HCT116 (cell line): ENCODE measurements at regions not wholly inside any gene's neighbourhood (a gene's known extent, or its start where the extent isn't known, plus 50 kb on each side); places are given as distances from the start of the nearest gene placed in this dataset.

ENCODE experiments used
- ATAC-seq: fragments of 200-7000 bp; cut with Tn5 transposase; 2 replicates; pipeline ENCODE4 v1.9.1; 2020; ENCODE audit warnings: mild to moderate bottlenecking, moderate library complexity
- BruUV-seq: library from RNA; stranded (reverse); fragments of 400-500 nt; replicated peaks from 2 replicates; lab custom pipeline; 2021; lab: Mats Ljungman, UMichigan
- CTCF ChIA-PET: fragments of 300-600 bp; sonication (Branson Sonifier 250); formaldehyde crosslinking; loops from one replicate; lab custom pipeline; 2021; ENCODE audit warnings: antibody characterized with exemption; lab: Charles Lee
- POLR2A ChIA-PET: fragments of 300-600, 350-600 bp; sonication (Branson Sonifier 250); formaldehyde crosslinking; loops from one replicate; lab custom pipeline; 2021; ENCODE audit warnings: antibody characterized with exemption; lab: Charles Lee
- RAD21 ChIA-PET, 2 experiments: fragments of 300-600 bp; sonication (Branson Sonifier 250); formaldehyde crosslinking; loops; one replicate each; lab custom pipeline; 2023; ENCODE audit warnings: low total read pairs in 2 of 2; ENCODE audit not compliant: uncharacterized antibody in 2 of 2, unreplicated experiment in 2 of 2, low non-redundant PET in 1 of 2; lab: Charles Lee
- DNase-seq: peaks from one replicate; pipeline ENCODE4 v3.0.0-alpha.2; 2010; ENCODE audit warnings: low read depth, low spot score
- H2AFZ ChIP-seq: fragments of 200-600 bp; shearing (Covaris generic), sonication (generic); 2 replicates; pipeline ENCODE4 v1.6.1; 2017; ENCODE audit warnings: low read depth, mixed run types, mixed read lengths, antibody characterized with exemption, low read length; ENCODE audit not compliant: poor library complexity, severe bottlenecking
- H3K27ac ChIP-seq: 2 replicates; pipeline ENCODE4 v1.5.1; 2012; ENCODE audit warnings: low read depth, low read length
- H3K27me3 ChIP-seq: fragments of 200-600 bp; sonication (generic); 2 replicates; pipeline ENCODE4 v1.6.1; 2016; ENCODE audit warnings: mixed run types, low read length, mixed read lengths; ENCODE audit not compliant: insufficient read depth
- H3K36me3 ChIP-seq, 2 experiments: fragments of 200-500 bp in 1 of 2; fragments of 200-600 bp in 1 of 2; sonication (Bioruptor generic) in 1 of 2; sonication (generic) in 1 of 2; 2 replicates each; pipeline versions ENCODE4 v1.5.1 to v1.6.1; 2014 to 2016; ENCODE audit warnings: low read length in 2 of 2, inconsistent platforms in 1 of 2, mixed read lengths in 1 of 2, mixed run types in 1 of 2; ENCODE audit not compliant: insufficient read depth in 2 of 2, control insufficient read depth in 1 of 2
- H3K4me1 ChIP-seq, 2 experiments: fragments of 200-600 bp in 1 of 2; sonication (generic) in 1 of 2; 2 replicates each; pipeline versions ENCODE4 v1.5.1 to v1.6.1; 2012 to 2017; ENCODE audit warnings: low read length in 2 of 2, inconsistent platforms in 1 of 2, mild to moderate bottlenecking in 1 of 2, mixed read lengths in 1 of 2, mixed run types in 1 of 2, moderate library complexity in 1 of 2; ENCODE audit not compliant: insufficient read depth in 2 of 2, control insufficient read depth in 1 of 2
- H3K4me2 ChIP-seq: fragments of 200-600 bp; sonication (generic); 2 replicates; pipeline ENCODE4 v1.6.1; 2017; ENCODE audit warnings: mixed run types, low read length, mixed read lengths
- H3K4me3 ChIP-seq, 2 experiments: fragments of 200-600 bp in 1 of 2; sonication (generic) in 1 of 2; replicated peaks in 1 of 2; 2 replicates each; pipeline ENCODE4 v1.5.1; 2011 to 2016; ENCODE audit warnings: low read length in 2 of 2, control low read depth in 1 of 2, low read depth in 1 of 2, mild to moderate bottlenecking in 1 of 2, mixed read lengths in 1 of 2, mixed run types in 1 of 2
- H3K79me2 ChIP-seq: fragments of 200-600 bp; sonication (generic); 2 replicates; pipeline ENCODE4 v1.6.1; 2017; ENCODE audit warnings: mild to moderate bottlenecking, mixed run types, low read length, moderate library complexity, mixed read lengths; ENCODE audit not compliant: insufficient read depth
- H3K9ac ChIP-seq: fragments of 200-600 bp; sonication (generic); 2 replicates; pipeline ENCODE4 v1.6.1; 2016; ENCODE audit warnings: low read length, mixed read lengths
- H3K9me2 ChIP-seq: fragments of 200-600 bp; sonication (generic), shearing (Covaris generic); 2 replicates; pipeline ENCODE4 v1.6.1; 2017; ENCODE audit warnings: mixed run types, mild to moderate bottlenecking, moderate library complexity; ENCODE audit not compliant: insufficient read depth
- H3K9me3 ChIP-seq, 2 experiments: fragments of 200-500 bp in 1 of 2; fragments of 200-600 bp in 1 of 2; sonication (Bioruptor generic) in 1 of 2; sonication (generic) in 1 of 2; 2 replicates each; pipeline ENCODE4 v1.6.1; 2014 to 2017; ENCODE audit warnings: low read length in 2 of 2, mixed read lengths in 2 of 2, inconsistent platforms in 1 of 2, low read depth in 1 of 2, mild to moderate bottlenecking in 1 of 2, mixed run types in 1 of 2, moderate library complexity in 1 of 2; ENCODE audit not compliant: control insufficient read depth in 1 of 2, insufficient read depth in 1 of 2
- H4K20me1 ChIP-seq: fragments of 200-600 bp; sonication (generic), shearing (Covaris generic); 2 replicates; pipeline ENCODE4 v1.6.1; 2017; ENCODE audit warnings: mixed run types, mild to moderate bottlenecking, moderate library complexity; ENCODE audit not compliant: insufficient read depth
- ELF1 ChIP-seq: IDR thresholded peaks from 2 replicates; pipeline ENCODE4 v1.6.1; 2012; ENCODE audit warnings: low read depth, borderline replicate concordance
- FOSL1 ChIP-seq: IDR thresholded peaks from 2 replicates; pipeline ENCODE4 v1.6.1; 2012; ENCODE audit warnings: low read depth
- POLR2A ChIP-seq: IDR thresholded peaks from 2 replicates; pipeline ENCODE4 v1.7.0; 2011; ENCODE audit warnings: borderline replicate concordance; ENCODE audit not compliant: insufficient read depth, insufficient read length; ENCODE audit errors: extremely low read depth
- POLR2AphosphoS5 ChIP-seq: IDR thresholded peaks from 2 replicates; pipeline ENCODE4 v1.6.1; 2011; ENCODE audit warnings: mild to moderate bottlenecking, low read depth, low read length, moderate library complexity
- RAD21 ChIP-seq: IDR thresholded peaks from 2 replicates; pipeline ENCODE4 v1.6.1; 2012; ENCODE audit warnings: low read depth, mild to moderate bottlenecking
- YY1 ChIP-seq: IDR thresholded peaks from 2 replicates; pipeline ENCODE4 v1.6.1; 2011; ENCODE audit warnings: low read length, low read depth, moderate library complexity, mild to moderate bottlenecking; ENCODE audit not compliant: insufficient replicate concordance; ENCODE audit errors: extremely low read depth
- intact Hi-C: fragments of 100-400 bp; cut with micrococcal nuclease; formaldehyde crosslinking; loops from 2 replicates; pipeline ENCODE4 v1.10.0; 2022
- TF ChIP-seq, protein P1 (sequence below): IDR thresholded peaks from 2 replicates; pipeline ENCODE4 v1.6.1; 2012
- TF ChIP-seq, protein P2 (sequence below), 3 experiments: fragments of 200-600 bp in 1 of 3; sonication (generic) in 1 of 3; IDR thresholded peaks in 2 of 3; conservative IDR thresholded peaks in 1 of 3; 2 replicates each; pipeline ENCODE4 v1.5.1; 2012 to 2017; ENCODE audit warnings: low read depth in 2 of 3, low read length in 2 of 3, antibody characterized with exemption in 1 of 3, borderline replicate concordance in 1 of 3, control low read depth in 1 of 3, mild to moderate bottlenecking in 1 of 3, mixed read lengths in 1 of 3, mixed run types in 1 of 3, moderate library complexity in 1 of 3; ENCODE audit not compliant: insufficient read depth in 1 of 3

DNA sequence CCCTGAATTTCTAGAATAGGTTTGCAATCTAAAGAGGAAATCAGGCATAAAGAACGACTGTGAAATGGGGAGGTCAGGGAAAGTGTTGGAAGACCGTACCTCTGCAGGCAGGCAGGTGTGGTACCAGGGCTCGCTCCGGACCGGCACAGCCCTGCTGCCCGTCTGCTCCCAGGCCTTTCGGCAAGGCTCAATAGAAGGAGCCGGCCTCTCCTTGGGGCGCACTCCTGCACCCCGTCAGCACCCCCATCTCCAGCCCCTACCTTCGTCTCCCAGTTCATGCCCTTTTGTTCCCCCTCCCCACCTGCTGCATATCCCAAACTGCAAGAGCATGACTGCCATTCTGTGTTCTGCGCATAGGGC, 139.8 kb upstream of the SOX1 start:
- H3K9ac ChIP-seq = no peak overlapping the region
- H4K20me1 ChIP-seq = no peaks in the 10 kb centered on the region
- no peaks in the 10 kb centered on the region for H3K9me2 ChIP-seq
- no peak overlapping the region for H3K4me2 ChIP-seq
- H3K4me3 ChIP-seq = no peak overlapping the region
- H3K79me2 ChIP-seq = no peaks in the 10 kb centered on the region
- no peaks in the 10 kb centered on the region for H3K36me3 ChIP-seq
- CTCF ChIA-PET = no interaction called here
- intact Hi-C loops = no loop called here
- H3K4me1 ChIP-seq = no peaks in the 10 kb centered on the region
- H2AFZ ChIP-seq = no peak overlapping the region
- ATAC-seq (no peak), DNase-seq (no peak)
- H3K27me3 ChIP-seq = peaks cover 26% of the 10 kb centered on the region
- POLR2A ChIA-PET = no interaction called here
- H3K9me3 ChIP-seq = no peaks in the 10 kb centered on the region
- no peak for TF ChIP-seq RAD21
- no peak for TF ChIP-seq YY1
- TF ChIP-seq, protein P1, sequence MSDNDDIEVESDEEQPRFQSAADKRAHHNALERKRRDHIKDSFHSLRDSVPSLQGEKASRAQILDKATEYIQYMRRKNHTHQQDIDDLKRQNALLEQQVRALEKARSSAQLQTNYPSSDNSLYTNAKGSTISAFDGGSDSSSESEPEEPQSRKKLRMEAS = no peak
- no peak for TF ChIP-seq ELF1
- no peak for TF ChIP-seq FOSL1
- TF ChIP-seq POLR2A = no peak
- no peak overlapping the region for H3K27ac ChIP-seq
- no TSS peak for BruUV-seq
- RAD21 ChIA-PET = no interaction called here

DNA sequence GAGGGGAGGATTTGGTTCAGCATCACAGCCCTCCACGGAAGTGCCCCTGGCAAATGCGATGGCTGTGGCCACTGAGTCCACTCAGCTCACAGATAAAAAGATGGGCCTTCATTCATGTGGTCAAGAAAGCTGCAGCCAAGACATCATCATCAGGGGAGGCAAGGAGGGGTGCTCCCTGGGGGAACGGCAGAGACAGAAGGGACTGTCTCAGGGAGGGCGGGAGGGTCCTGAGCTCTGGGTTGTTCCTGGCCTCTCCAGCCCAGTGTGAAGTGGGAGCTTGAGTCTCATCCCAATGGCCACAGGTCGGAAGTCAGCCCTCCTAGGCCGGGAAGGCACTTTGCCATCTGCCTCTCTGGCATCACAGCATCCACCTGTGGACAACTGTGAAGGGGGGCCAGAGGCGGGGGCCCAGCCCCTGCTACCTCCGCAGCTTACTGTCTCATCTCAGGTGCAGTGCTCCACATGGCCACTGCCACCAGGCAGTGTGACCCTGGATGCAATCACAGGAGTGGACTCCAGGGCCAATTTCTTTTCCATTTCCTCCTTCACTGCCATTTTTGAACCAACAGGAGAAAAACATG, 137.8 kb upstream of the SOX1 start:
- ATAC-seq (peak; percentile 54; the same call in 1 of the 2 replicates), DNase-seq (no peak)
- Histone ChIP-seq H3K4me2 (no peak overlapping the region), H3K27me3 (peaks cover 11% of the 10 kb centered on the region), H3K4me1 (no peaks in the 10 kb centered on the region), H4K20me1 (no peaks in the 10 kb centered on the region), H2AFZ (no peak overlapping the region), H3K9me2 (no peaks in the 10 kb centered on the region), H3K27ac (no peak overlapping the region), H3K79me2 (no peaks in the 10 kb centered on the region), H3K9me3 (no peaks in the 10 kb centered on the region), H3K4me3 (no peak overlapping the region), H3K36me3 (no peaks in the 10 kb centered on the region), H3K9ac (no peak overlapping the region)
- no TSS peak for BruUV-seq
- intact Hi-C loops = no loop called here
- ChIA-PET CTCF (interaction anchor here (0.7 kb wide), 1 partner anchor 113 kb away, joined by 3 read pairs; no protein-coding TSS in a partner anchor), POLR2A (no interaction called here), RAD21 (no interaction called here)
- TF ChIP-seq, protein P2, sequence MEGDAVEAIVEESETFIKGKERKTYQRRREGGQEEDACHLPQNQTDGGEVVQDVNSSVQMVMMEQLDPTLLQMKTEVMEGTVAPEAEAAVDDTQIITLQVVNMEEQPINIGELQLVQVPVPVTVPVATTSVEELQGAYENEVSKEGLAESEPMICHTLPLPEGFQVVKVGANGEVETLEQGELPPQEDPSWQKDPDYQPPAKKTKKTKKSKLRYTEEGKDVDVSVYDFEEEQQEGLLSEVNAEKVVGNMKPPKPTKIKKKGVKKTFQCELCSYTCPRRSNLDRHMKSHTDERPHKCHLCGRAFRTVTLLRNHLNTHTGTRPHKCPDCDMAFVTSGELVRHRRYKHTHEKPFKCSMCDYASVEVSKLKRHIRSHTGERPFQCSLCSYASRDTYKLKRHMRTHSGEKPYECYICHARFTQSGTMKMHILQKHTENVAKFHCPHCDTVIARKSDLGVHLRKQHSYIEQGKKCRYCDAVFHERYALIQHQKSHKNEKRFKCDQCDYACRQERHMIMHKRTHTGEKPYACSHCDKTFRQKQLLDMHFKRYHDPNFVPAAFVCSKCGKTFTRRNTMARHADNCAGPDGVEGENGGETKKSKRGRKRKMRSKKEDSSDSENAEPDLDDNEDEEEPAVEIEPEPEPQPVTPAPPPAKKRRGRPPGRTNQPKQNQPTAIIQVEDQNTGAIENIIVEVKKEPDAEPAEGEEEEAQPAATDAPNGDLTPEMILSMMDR (IDR thresholded peaks at IDR 0.05 in 2 of 3, conservative IDR thresholded peaks at IDR 0.05 in 1 of 3; ENCODE audit: borderline replicate concordance in 1 of 3, insufficient read depth in 1 of 3, low read depth in 2 of 3, low read length in 2 of 3) = 0 out of 6 replicates have a peak, but pooled peaks of 1 of the 3 experiments have one; percentile 12
- TF ChIP-seq POLR2AphosphoS5 = no peak
